Inflammatory macrophage (primary cell): ENCODE measurements at regions not wholly inside any gene's neighbourhood (a gene's known extent, or its start where the extent isn't known, plus 50 kb on each side); places are given as distances from the start of the nearest gene placed in this dataset.

Source experiments
- DNase-seq, 2 donors: peaks; one replicate each; pipeline ENCODE4 v3.0.0-alpha.2; 2020 to 2022

DNA sequence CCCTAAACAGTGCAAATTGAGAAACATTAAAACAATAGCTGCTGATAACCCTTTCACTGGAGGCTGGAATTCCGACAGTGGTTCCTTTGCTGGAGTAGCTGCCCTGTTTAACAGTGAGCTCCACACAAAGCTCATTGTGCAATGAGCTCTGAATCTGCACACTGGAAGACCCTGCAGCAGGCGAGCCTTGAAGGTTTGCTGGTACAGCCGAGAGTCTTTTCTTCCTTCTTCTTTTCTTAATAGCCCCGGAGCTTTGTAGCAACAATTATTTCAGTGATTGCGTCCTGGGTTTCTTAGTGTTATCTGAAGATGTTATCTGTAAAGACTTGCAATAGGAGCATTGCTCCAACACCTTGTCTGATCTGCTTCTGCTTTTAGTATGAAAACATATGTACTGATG lies 50.8 kb upstream of the CXCR4 start:
- no peak for DNase-seq

DNA sequence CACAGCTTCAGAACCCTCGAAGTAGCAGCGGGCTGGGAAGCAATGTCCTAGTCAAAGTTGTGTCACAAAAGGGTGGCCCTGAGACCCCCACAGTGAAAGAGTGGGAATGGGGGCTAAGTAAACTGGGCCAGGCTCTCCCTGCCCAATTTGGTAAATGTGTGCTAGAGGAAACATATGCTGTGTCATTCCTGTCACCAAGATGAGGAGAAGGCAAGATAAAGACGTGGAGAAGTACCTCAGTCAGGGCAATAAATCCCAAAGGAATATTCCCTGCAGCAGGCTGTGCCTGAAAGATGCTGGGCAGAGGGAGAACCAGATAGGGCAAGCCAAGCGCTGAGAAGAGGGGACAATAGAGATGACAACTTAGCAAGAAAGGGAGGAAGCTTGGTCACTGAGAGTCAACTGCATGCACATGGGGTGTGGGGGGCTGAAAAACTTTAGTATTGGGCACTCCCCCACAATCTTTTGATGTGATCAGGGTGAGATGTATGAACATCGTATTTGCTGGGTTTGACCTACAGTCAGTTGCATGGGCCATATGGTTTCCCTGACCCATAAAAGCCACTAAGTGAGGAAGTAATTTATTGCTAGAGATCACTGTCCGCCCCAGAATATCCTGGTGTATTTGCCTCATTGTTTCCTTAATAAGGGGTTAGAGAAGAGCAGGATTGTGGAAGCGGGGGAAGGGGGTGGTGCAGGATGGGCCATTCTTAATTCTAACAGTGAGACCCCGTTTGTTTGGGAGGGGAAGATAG lies 49.9 kb upstream of the CXCR4 start:
- DNase-seq, result no peak
